HFF-Myc (cell line): ENCODE measurements at regions not wholly inside any gene's neighbourhood (a gene's known extent, or its start where the extent isn't known, plus 50 kb on each side); places are given as distances from the start of the nearest gene placed in this dataset.
"Not testable (repeated sequence)": the region's sequence is repeated elsewhere in the genome, so short reads cannot be mapped to it uniquely, and the experiment has no call there.

ENCODE experiments used
- DNase-seq: peaks from one replicate; pipeline ENCODE4 v3.0.0-alpha.2; 2011; ENCODE audit warnings: low read depth; ENCODE audit errors: extremely low read depth
- H3K4me3 ChIP-seq: replicated peaks from 2 replicates; pipeline ENCODE4 v1.5.1; 2011; ENCODE audit warnings: low read depth, mild to moderate bottlenecking, control low read depth, low read length
- CTCF ChIP-seq: IDR thresholded peaks from 2 replicates; pipeline ENCODE4 v1.5.1; 2012; ENCODE audit warnings: mild to moderate bottlenecking, low read depth, low read length, control low read depth; ENCODE audit errors: missing control alignments

- DNase-seq, result no peak
- no peak overlapping the region for H3K4me3 ChIP-seq
- no peak for TF ChIP-seq CTCF
Measured at GRCh38 chr5:68116868-68117411, 98.6 kb upstream of the PIK3R1 start.

GRCh38 chr5:68116408-68116807 lies 99.1 kb upstream of the PIK3R1 start:
- no peak for DNase-seq
- no peak overlapping the region for H3K4me3 ChIP-seq
- no peak for TF ChIP-seq CTCF

GRCh38 chr5:68115584-68115983 lies 100.0 kb upstream of the PIK3R1 start:
- no peak for TF ChIP-seq CTCF
- DNase-seq, result no peak
- no peak overlapping the region for H3K4me3 ChIP-seq

GRCh38 chr5:68114378-68115040 lies 101.0 kb upstream of the PIK3R1 start:
- peak; percentile 61 for DNase-seq
- H3K4me3 ChIP-seq, result no peak overlapping the region
- TF ChIP-seq CTCF, result no peak

DNA sequence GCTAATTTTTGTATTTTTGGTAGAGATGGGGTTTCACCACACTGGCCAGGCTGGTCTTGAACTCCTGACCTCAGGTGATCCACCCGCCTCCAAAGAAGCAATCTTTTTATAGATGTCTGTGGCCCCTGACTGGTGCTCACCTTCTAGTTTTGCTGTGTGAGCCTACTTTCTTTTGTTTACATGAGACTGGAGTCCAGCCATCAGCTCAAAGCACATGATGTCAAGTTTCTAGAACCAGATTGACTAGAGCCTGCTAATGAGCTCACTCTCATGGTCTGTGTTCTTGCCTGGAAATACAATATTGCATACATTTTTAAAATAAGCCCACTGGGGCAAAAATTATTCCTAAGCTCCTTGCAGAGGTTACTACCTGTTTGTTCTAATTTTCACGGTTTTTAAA lies 102.9 kb upstream of the PIK3R1 start:
- no peak for TF ChIP-seq CTCF
- no peak for DNase-seq
- no peak overlapping the region for H3K4me3 ChIP-seq

- DNase-seq, result no peak
- no peak overlapping the region for H3K4me3 ChIP-seq
- no peak for TF ChIP-seq CTCF
Measured at GRCh38 chr5:68110894-68111293, 104.7 kb upstream of the PIK3R1 start.

DNA sequence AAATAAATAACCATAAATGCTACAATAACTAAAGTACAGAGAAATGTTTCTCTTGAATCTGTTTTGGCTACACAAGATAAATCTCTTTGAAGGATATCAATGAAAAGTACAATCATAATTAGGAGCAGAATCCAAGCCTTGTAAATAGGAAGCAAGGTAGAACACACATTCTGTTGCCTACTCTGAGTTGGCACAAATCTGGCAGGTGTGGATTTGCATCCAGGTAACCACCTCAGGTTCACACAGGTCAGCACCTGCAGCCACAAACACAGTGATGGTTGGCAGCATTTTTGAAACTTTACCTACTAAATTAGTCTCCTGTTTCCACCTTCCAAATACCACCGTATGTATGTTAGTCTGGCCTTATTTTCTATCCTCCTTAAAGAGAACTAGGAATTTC lies 105.3 kb upstream of the PIK3R1 start:
- no peak for TF ChIP-seq CTCF
- no peak for DNase-seq
- H3K4me3 ChIP-seq, result no peak overlapping the region

GRCh38 chr5:68104217-68104616 lies 111.3 kb upstream of the PIK3R1 start:
- not testable (repeated sequence) for H3K4me3 ChIP-seq, DNase-seq

DNA sequence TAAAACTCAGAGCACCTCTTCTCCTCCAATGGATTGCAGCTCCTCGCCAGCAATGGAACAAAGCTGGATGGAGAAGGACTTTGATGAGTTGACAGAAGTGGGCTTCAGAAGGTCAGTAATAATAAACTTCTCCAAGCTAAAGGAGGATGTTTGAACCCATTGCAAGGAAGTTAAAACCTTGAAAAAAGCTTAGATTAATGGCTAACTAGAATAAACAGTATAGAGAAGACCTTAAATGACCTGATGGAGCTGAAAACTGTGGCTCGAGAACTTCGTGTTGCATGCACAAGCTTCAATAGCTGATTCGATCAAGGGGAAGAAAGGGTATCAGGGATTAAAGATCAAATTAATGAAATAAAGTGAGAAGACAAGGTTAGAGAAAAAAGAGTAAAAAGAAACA lies 112.3 kb upstream of the PIK3R1 start:
- DNase-seq, H3K4me3 ChIP-seq: not testable (repeated sequence)
